ENCODE measurements at regions not wholly inside any gene's neighbourhood (a gene's known extent, or its start where the extent isn't known, plus 50 kb on each side); places are given as distances from the start of the nearest gene placed in this dataset.

- FAIRE-seq (no peak), DNase-seq (peak in 1 of 5 donors; percentile 42)
- no peak overlapping the region for H3K4me3 ChIP-seq (ENCODE audit: low read length in 3 of 3)
- intact Hi-C loops (cut with DNase I), result no loop called here
- H3K27ac ChIP-seq (ENCODE audit: low read depth in 2 of 2, low read length in 2 of 2), result no peak overlapping the region
- no peaks in the 10 kb centered on the region for H3K9me3 ChIP-seq (ENCODE audit: control insufficient read depth in 2 of 3, insufficient read depth in 1 of 3, low read length in 3 of 3)
- H3K9ac ChIP-seq (ENCODE audit: low read length in 3 of 3), result no peak overlapping the region
- no peaks in the 10 kb centered on the region for H3K4me1 ChIP-seq (ENCODE audit: control insufficient read depth in 2 of 3, insufficient read depth in 2 of 3, low read depth in 1 of 3, low read length in 3 of 3)
- H3K27me3 ChIP-seq (ENCODE audit: control insufficient read depth, insufficient read depth, low read length), result no peaks in the 10 kb centered on the region
- H3K36me3 ChIP-seq (ENCODE audit: control insufficient read depth in 2 of 3, insufficient read depth in 3 of 3, low read length in 3 of 3), result no peaks in the 10 kb centered on the region
- no peak for TF ChIP-seq CTCF (IDR thresholded peaks at IDR 0.05; ENCODE audit: borderline replicate concordance, extremely low read depth, insufficient read depth)
Observed at GRCh38 chrY:15561501-15562289, 1037.4 kb downstream of the NLGN4Y start.

DNA sequence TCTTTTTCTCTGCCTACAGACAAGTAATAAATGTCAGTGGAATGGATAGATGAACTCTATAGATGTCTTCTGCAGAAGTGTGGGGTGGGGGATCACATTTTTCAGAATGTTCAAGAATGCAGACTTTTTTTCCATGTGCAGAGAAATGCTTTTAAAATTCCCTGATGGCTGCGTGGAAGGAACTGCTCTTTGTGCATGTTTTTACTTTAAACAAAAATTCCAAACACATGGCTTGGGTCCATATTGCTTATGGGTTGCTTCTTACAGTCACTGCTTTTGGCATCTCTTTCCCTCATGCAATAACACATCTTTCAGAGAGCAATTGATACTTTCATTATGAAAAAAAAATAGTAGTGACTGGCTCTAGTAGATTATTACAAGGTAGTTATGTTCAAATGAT is 1053.6 kb downstream of the NLGN4Y start:
- Histone ChIP-seq H3K4me1 (ENCODE audit: control insufficient read depth in 2 of 3, insufficient read depth in 2 of 3, low read depth in 1 of 3, low read length in 3 of 3) (no peaks in the 10 kb centered on the region), H3K36me3 (ENCODE audit: control insufficient read depth in 2 of 3, insufficient read depth in 3 of 3, low read length in 3 of 3) (no peaks in the 10 kb centered on the region), H3K4me3 (ENCODE audit: low read length in 3 of 3) (no peak overlapping the region), H3K27me3 (ENCODE audit: control insufficient read depth, insufficient read depth, low read length) (no peaks in the 10 kb centered on the region), H3K9ac (ENCODE audit: low read length in 3 of 3) (no peak overlapping the region), H3K9me3 (ENCODE audit: control insufficient read depth in 2 of 3, insufficient read depth in 1 of 3, low read length in 3 of 3) (no peaks in the 10 kb centered on the region), H3K27ac (ENCODE audit: low read depth in 2 of 2, low read length in 2 of 2) (no peak overlapping the region)
- intact Hi-C loops (cut with DNase I), result no loop called here
- FAIRE-seq, result no peak
- no peak for DNase-seq
- no peak for TF ChIP-seq CTCF (IDR thresholded peaks at IDR 0.05; ENCODE audit: borderline replicate concordance, extremely low read depth, insufficient read depth)

GRCh38 chrY:15578761-15579160 is 1054.4 kb downstream of the NLGN4Y start:
- Histone ChIP-seq H3K4me3 (ENCODE audit: low read length in 3 of 3) (no peak overlapping the region), H3K36me3 (ENCODE audit: control insufficient read depth in 2 of 3, insufficient read depth in 3 of 3, low read length in 3 of 3) (no peaks in the 10 kb centered on the region), H3K9me3 (ENCODE audit: control insufficient read depth in 2 of 3, insufficient read depth in 1 of 3, low read length in 3 of 3) (no peaks in the 10 kb centered on the region), H3K9ac (ENCODE audit: low read length in 3 of 3) (no peak overlapping the region), H3K27ac (ENCODE audit: low read depth in 2 of 2, low read length in 2 of 2) (no peak overlapping the region), H3K4me1 (ENCODE audit: control insufficient read depth in 2 of 3, insufficient read depth in 2 of 3, low read depth in 1 of 3, low read length in 3 of 3) (no peaks in the 10 kb centered on the region), H3K27me3 (ENCODE audit: control insufficient read depth, insufficient read depth, low read length) (no peaks in the 10 kb centered on the region)
- TF ChIP-seq CTCF (IDR thresholded peaks at IDR 0.05; ENCODE audit: borderline replicate concordance, extremely low read depth, insufficient read depth), result no peak
- DNase-seq (no peak), FAIRE-seq (no peak)
- intact Hi-C loops (cut with DNase I), result no loop called here
